Gastroesophageal sphincter (tissue), 4 donors: ENCODE measurements at regions not wholly inside any gene's neighbourhood (a gene's known extent, or its start where the extent isn't known, plus 50 kb on each side); places are given as distances from the start of the nearest gene placed in this dataset.

Experiments used
- ATAC-seq: fragments of 150-250 bp; one replicate; pipeline ENCODE4 v1.9.1; 2016; ENCODE audit warnings: mild to moderate bottlenecking, moderate library complexity
- H3K27ac ChIP-seq, 4 donors: fragments of 200-600 bp; sonication (generic) in 3 of 4; 1 replicate in 3 of 4; 2 replicates in 1 of 4; pipeline ENCODE4 v1.5.1; 2016 to 2019
- H3K27me3 ChIP-seq: fragments of 200-600 bp; sonication (generic); one replicate; pipeline ENCODE4 v1.5.1; 2019
- H3K36me3 ChIP-seq, 2 donors: fragments of 200-600 bp; sonication (generic); one replicate each; pipeline ENCODE4 v1.5.1; 2019; ENCODE audit warnings: control low read depth in 1 of 2
- H3K4me1 ChIP-seq, 3 donors: fragments of 200-600 bp; sonication (generic); 1 replicate in 2 of 3; 2 replicates in 1 of 3; pipeline ENCODE4 v1.5.1; 2016 to 2019; ENCODE audit warnings: control low read depth in 2 of 3
- H3K4me3 ChIP-seq, 2 donors: fragments of 200-600 bp; sonication (generic); one replicate each; pipeline ENCODE4 v1.5.1; 2019; ENCODE audit warnings: mild to moderate bottlenecking in 1 of 2, moderate library complexity in 1 of 2
- H3K9me3 ChIP-seq, 3 donors: fragments of 200-600 bp; sonication (generic); one replicate each; pipeline ENCODE4 v1.5.1; 2017 to 2019; ENCODE audit warnings: control low read depth in 2 of 3
- EP300 ChIP-seq: sonication (generic); formaldehyde crosslinking; IDR thresholded peaks from one replicate; pipeline ENCODE4 v1.6.1; 2017; ENCODE audit warnings: antibody characterized with exemption, mild to moderate bottlenecking
- POLR2A ChIP-seq, 2 donors: fragments of 450-650 bp; IDR thresholded peaks; one replicate each; pipeline ENCODE4 v1.6.1; 2017; ENCODE audit warnings: antibody characterized with exemption in 2 of 2, mild to moderate bottlenecking in 2 of 2, moderate library complexity in 1 of 2
- POLR2AphosphoS5 ChIP-seq: sonication (generic); formaldehyde crosslinking; IDR thresholded peaks from one replicate; pipeline ENCODE4 v1.6.1; 2017; ENCODE audit warnings: antibody characterized with exemption
- WGBS, 2 donors: methylation state at CpG; one replicate each; pipeline ENCODE4 v1.1.5; 2018; ENCODE audit warnings: low coverage in 1 of 2; 5-methylcytosine and 5-hydroxymethylcytosine counted together
- TF ChIP-seq, protein P1 (sequence below), 4 experiments: fragments of 200-600 bp in 2 of 4; fragments of 450-650 bp in 2 of 4; sonication (generic) in 1 of 4; IDR thresholded peaks; one replicate each; pipeline ENCODE4 v1.5.1; 2017 to 2019; ENCODE audit warnings: antibody characterized with exemption in 4 of 4, mild to moderate bottlenecking in 2 of 4, moderate library complexity in 2 of 4

DNA sequence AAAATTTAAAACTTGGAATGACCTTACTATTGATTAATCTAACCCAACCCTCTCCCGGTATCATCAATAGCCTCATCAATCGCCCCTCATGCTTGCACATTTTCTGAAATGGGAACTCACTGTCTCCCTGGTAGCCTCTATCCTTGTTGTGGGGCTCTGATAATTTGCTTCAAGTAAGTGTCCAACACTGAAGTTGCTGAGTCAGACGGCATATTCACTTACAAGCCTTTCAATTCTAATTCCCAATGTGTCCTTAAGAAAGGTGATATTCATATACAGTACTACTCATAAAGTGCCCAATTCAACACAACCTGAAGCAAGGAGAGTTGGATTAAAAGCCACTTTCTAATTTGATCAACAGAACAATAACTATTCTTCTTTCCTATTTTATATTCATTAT, 1146.1 kb upstream of the TMEM132C start:
- ATAC-seq = no peak
- peaks cover 4% of the 10 kb centered on the region for H3K27me3 ChIP-seq
- WGBS, 2 donors = 90% methylated on average over 3 of the region's 3 CpGs
- no peaks in the 10 kb centered on the region for H3K36me3 ChIP-seq
- H3K9me3 ChIP-seq = no peaks in the 10 kb centered on the region
- H3K4me1 ChIP-seq = no peaks in the 10 kb centered on the region
- H3K27ac ChIP-seq = no peak overlapping the region
- no peak overlapping the region for H3K4me3 ChIP-seq
- TF ChIP-seq, protein P1, sequence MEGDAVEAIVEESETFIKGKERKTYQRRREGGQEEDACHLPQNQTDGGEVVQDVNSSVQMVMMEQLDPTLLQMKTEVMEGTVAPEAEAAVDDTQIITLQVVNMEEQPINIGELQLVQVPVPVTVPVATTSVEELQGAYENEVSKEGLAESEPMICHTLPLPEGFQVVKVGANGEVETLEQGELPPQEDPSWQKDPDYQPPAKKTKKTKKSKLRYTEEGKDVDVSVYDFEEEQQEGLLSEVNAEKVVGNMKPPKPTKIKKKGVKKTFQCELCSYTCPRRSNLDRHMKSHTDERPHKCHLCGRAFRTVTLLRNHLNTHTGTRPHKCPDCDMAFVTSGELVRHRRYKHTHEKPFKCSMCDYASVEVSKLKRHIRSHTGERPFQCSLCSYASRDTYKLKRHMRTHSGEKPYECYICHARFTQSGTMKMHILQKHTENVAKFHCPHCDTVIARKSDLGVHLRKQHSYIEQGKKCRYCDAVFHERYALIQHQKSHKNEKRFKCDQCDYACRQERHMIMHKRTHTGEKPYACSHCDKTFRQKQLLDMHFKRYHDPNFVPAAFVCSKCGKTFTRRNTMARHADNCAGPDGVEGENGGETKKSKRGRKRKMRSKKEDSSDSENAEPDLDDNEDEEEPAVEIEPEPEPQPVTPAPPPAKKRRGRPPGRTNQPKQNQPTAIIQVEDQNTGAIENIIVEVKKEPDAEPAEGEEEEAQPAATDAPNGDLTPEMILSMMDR (IDR thresholded peaks at IDR 0.05) = no peak
- TF ChIP-seq EP300 = no peak
- TF ChIP-seq POLR2A (IDR thresholded peaks at IDR 0.05) = no peak
- no peak for TF ChIP-seq POLR2AphosphoS5

GRCh38 chr12:127121494-127122084, 1145.4 kb upstream of the TMEM132C start:
- Histone ChIP-seq H3K27me3 (peaks cover 4% of the 10 kb centered on the region), H3K4me1 (no peaks in the 10 kb centered on the region), H3K36me3 (no peaks in the 10 kb centered on the region), H3K27ac (no peak overlapping the region), H3K9me3 (no peaks in the 10 kb centered on the region), H3K4me3 (no peak overlapping the region)
- ATAC-seq = no peak
- 60 to 67% methylated on average over 4 of the region's 4 CpGs for WGBS, 2 donors
- TF ChIP-seq POLR2AphosphoS5 (no peak), EP300 (no peak), POLR2A (IDR thresholded peaks at IDR 0.05) (no peak)
- TF ChIP-seq, protein P1 (IDR thresholded peaks at IDR 0.05) = no peak

DNA sequence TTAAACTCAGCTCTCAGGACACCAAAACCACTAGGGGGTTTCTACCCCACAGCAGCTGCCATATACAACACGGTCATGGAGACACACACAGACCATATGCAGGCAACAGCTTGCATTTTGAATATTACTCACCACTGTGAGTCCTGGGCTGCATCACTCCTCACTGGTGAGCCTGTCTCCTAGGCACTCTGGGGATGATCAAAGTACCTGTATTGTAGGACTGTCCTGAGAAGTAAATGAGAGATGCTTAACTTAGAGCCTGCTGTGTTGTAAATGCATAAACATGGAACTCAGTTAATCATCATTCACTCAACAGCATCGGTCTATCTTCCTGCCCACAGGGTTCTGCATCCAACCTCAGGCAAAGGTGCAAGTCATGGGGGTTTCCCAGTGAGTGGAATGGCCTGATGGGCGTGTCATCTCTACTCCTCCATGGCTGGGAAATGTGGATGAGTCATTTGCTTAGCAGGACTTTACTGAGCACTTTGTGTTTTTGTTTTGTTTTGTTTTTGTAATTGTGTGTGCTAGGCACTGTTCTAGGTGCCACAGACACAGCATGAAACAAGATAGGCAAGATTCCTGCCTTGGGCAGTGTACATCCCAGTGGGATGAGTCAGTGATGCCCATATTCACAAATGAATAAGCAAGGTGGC, 1141.2 kb upstream of the TMEM132C start:
- Histone ChIP-seq H3K9me3 (no peaks in the 10 kb centered on the region), H3K36me3 (no peaks in the 10 kb centered on the region), H3K4me3 (no peak overlapping the region), H3K27me3 (peaks cover 29% of the 10 kb centered on the region), H3K4me1 (no peaks in the 10 kb centered on the region), H3K27ac (no peak overlapping the region)
- no peak for ATAC-seq
- WGBS, 2 donors = 71 to 76% methylated on average over 3 of the region's 3 CpGs
- TF ChIP-seq POLR2A (IDR thresholded peaks at IDR 0.05) (no peak), EP300 (no peak), POLR2AphosphoS5 (no peak)
- TF ChIP-seq, protein P1 (IDR thresholded peaks at IDR 0.05) = no peak

DNA sequence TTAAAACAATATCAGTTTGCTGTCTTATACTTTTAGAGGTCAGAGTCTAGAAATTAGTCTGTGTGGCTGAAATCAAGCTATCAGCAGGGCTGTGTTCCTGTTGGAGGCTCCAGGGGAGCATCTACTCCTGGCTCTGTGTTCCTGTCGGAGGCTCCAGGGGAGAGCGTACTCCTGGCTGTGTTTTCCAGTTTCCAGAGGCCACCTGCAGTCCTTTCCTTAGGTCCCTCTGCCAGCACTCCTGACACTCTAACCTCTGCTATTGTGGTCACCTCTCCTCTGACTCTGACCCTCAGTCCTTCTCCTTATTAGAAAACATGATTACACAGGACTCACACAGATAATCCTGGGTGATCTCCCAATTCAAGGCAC, 1140.7 kb upstream of the TMEM132C start:
- no peak overlapping the region for H3K27ac ChIP-seq
- WGBS, 2 donors = 100% methylated on average over 2 of the region's 2 CpGs; no CpG with 5 or more reads in 1 of the 2 donors
- no peak overlapping the region for H3K4me3 ChIP-seq
- H3K27me3 ChIP-seq = peaks cover 29% of the 10 kb centered on the region
- no peaks in the 10 kb centered on the region for H3K9me3 ChIP-seq
- ATAC-seq = no peak
- no peak for TF ChIP-seq POLR2A (IDR thresholded peaks at IDR 0.05)
- TF ChIP-seq, protein P1 (IDR thresholded peaks at IDR 0.05) = no peak
- TF ChIP-seq POLR2AphosphoS5 = no peak
- no peak for TF ChIP-seq EP300
- H3K36me3 ChIP-seq = no peaks in the 10 kb centered on the region
- no peaks in the 10 kb centered on the region for H3K4me1 ChIP-seq

DNA sequence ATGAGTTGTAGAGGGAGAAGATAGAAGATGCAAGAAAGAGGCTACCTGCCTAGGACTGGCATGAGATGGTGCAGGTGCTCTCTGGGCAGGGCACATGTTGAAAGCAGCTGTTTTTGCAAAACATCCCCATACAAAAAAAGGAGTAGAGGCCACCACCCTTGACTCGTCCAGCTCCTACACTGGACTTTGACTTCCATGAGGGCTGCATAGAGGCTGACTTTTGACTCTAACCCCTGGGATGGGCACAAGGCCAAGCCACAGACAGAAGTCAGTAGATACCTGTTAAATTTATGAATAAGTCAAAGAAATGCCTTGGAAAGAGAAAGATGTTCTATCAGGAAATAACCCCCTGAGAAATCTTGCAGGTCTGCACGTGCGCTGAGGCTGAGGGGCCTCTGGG, 1139.1 kb upstream of the TMEM132C start:
- H3K9me3 ChIP-seq = no peaks in the 10 kb centered on the region
- no peak overlapping the region for H3K27ac ChIP-seq
- no peak overlapping the region for H3K4me3 ChIP-seq
- ATAC-seq = no peak
- WGBS, 2 donors = 62 to 82% methylated on average over 2 of the region's 3 CpGs
- no peaks in the 10 kb centered on the region for H3K4me1 ChIP-seq
- H3K36me3 ChIP-seq = no peaks in the 10 kb centered on the region
- peaks cover 29% of the 10 kb centered on the region for H3K27me3 ChIP-seq
- TF ChIP-seq EP300 (no peak), POLR2A (IDR thresholded peaks at IDR 0.05) (no peak), POLR2AphosphoS5 (no peak)
- TF ChIP-seq, protein P1 (IDR thresholded peaks at IDR 0.05) = no peak
